ENCODE measurements at regions not wholly inside any gene's neighbourhood (a gene's known extent, or its start where the extent isn't known, plus 50 kb on each side); places are given as distances from the start of the nearest gene placed in this dataset.
"Not testable (repeated sequence)": the region's sequence is repeated elsewhere in the genome, so short reads cannot be mapped to it uniquely, and the experiment has no call there.

DNA sequence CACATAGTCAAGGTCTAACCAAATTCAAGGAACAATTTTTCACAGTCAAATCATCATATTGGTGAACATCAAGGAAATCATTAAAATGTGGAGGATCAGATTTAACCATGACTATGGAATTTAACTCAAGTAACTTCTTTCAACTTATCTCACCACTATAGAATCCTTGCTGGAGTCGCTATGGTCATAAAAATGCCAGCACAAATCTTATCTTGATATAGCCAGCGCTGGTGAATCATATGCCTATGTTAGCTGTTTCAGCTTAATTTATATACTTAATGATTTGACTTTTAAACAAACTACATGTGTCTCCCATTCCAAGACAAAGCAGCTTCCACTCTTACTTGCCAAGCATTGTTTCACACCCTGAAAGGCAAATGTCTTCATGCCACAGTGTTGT lies 416.4 kb downstream of the CDH11 start:
- intact Hi-C loops (cut with micrococcal nuclease), result no loop called here
- no peak overlapping the region for H3K4me3 Mint-ChIP-seq
- no peaks in the 10 kb centered on the region for H3K27me3 Mint-ChIP-seq (ENCODE audit: insufficient read depth)
- H3K9me3 Mint-ChIP-seq, result peaks cover 13% of the 10 kb centered on the region
- H3K36me3 Mint-ChIP-seq (ENCODE audit: low read depth), result no peaks in the 10 kb centered on the region
- no peak overlapping the region for H3K27ac Mint-ChIP-seq
- no peaks in the 10 kb centered on the region for H3K4me1 Mint-ChIP-seq (ENCODE audit: low read depth)
- DNase-seq (ENCODE audit: low spot score), result no peak

DNA sequence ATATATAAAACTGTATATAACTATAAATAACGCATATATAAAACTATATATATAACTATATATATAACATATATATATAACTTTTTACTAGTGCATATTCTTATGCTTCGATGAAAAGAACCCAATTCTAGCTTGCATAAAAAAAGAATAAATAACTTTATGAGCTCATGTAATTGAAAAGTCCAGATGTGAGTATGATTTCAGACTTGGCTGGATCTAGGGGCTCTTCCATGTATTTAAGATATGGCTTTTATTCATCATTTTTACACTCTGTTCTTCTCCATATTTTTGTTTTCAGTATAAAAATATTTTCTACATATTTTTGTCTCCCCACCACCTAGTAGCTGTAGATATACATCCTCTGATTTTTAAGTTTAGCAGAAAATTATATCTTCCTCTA lies 417.5 kb downstream of the CDH11 start:
- Mint-ChIP-seq H3K27ac (no peak overlapping the region), H3K4me3 (no peak overlapping the region), H3K9me3 (peaks cover 12% of the 10 kb centered on the region), H3K4me1 (ENCODE audit: low read depth) (no peaks in the 10 kb centered on the region), H3K27me3 (ENCODE audit: insufficient read depth) (no peaks in the 10 kb centered on the region), H3K36me3 (ENCODE audit: low read depth) (no peaks in the 10 kb centered on the region)
- no peak for DNase-seq (ENCODE audit: low spot score)
- intact Hi-C loops (cut with micrococcal nuclease), result no loop called here

DNA sequence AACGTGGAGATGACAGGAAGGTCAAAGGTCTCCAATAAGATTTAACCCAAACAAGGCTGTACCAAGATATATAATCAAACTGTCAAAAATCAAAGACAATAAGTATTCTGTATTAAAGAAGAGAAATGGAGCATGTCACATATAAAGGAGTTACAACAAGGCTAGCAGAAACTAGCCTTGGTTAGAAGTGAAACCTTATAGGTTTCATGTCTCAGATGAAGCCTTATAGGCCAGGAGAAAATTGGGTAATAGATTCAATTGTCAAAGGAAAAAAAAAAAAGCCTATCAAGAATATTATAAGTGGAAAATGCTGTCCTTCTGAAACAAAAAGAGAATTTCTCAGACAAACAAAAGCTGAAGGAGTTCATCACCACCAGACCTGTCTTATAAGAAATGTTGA lies 419.4 kb downstream of the CDH11 start:
- Mint-ChIP-seq H3K36me3 (ENCODE audit: low read depth) (no peaks in the 10 kb centered on the region), H3K4me3 (no peak overlapping the region), H3K27me3 (ENCODE audit: insufficient read depth) (no peaks in the 10 kb centered on the region), H3K9me3 (peaks cover 18% of the 10 kb centered on the region), H3K27ac (no peak overlapping the region), H3K4me1 (ENCODE audit: low read depth) (no peaks in the 10 kb centered on the region)
- no peak for DNase-seq (ENCODE audit: low spot score)
- intact Hi-C loops (cut with micrococcal nuclease), result loop anchor here (2.0 kb wide), 1 partner anchor 20 kb away; no protein-coding TSS in a partner anchor

DNA sequence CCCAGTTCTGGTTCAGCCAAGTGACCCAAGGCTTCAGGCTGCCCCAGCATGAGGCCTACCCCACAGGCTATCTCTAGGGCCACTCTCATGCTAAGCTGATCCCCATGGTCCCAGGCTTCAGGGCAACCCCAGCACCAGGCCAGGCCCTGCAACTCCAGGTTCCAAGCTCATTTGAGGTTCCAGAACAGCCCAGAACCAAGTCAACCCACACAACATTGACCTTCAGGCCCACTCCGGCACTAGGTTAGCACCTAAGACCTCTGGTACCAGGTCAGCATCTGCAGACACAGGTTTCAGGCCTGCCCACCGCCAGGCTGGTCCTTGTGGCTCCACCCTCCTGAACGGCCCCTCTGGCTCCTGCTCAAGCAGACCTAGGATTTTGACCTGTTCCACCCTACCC lies 421.2 kb downstream of the CDH11 start:
- no peak overlapping the region for H3K27ac Mint-ChIP-seq

DNA sequence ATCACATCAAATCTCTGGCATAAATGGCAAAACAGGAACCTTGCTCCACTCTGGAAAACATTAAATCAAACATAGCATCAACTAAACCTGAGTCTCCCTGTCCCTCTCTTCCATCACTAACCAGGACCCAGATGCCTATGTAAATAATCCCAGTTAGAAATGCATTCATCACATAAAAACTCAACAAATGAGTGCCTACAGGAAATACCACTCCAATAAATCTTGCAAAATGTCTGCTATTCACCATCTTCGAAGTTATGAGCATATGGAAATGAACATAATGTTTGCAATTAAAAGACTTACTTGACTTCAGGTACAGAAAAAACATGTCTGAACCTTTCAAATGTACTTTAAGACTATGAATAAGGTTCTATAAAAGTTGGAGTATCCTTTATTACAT lies 425.0 kb downstream of the CDH11 start:
- peaks cover 27% of the 10 kb centered on the region for H3K9me3 Mint-ChIP-seq
- no peaks in the 10 kb centered on the region for H3K36me3 Mint-ChIP-seq (ENCODE audit: low read depth)
- no peak overlapping the region for H3K4me3 Mint-ChIP-seq
- DNase-seq (ENCODE audit: low spot score), result no peak
- intact Hi-C loops (cut with micrococcal nuclease), result no loop called here
- H3K27me3 Mint-ChIP-seq (ENCODE audit: insufficient read depth), result no peaks in the 10 kb centered on the region
- H3K4me1 Mint-ChIP-seq (ENCODE audit: low read depth), result no peaks in the 10 kb centered on the region
- no peak overlapping the region for H3K27ac Mint-ChIP-seq

More for the DNA sequence above, 421.2 kb downstream of the CDH11 start:
- Mint-ChIP-seq H3K27me3 (ENCODE audit: insufficient read depth) (no peaks in the 10 kb centered on the region), H3K4me1 (ENCODE audit: low read depth) (no peaks in the 10 kb centered on the region), H3K4me3 (no peak overlapping the region), H3K9me3 (peaks cover 21% of the 10 kb centered on the region), H3K36me3 (ENCODE audit: low read depth) (no peaks in the 10 kb centered on the region)
- no peak for DNase-seq (ENCODE audit: low spot score)
- intact Hi-C loops (cut with micrococcal nuclease), result no loop called here

- Mint-ChIP-seq H3K36me3 (ENCODE audit: low read depth) (no peaks in the 10 kb centered on the region), H3K4me3 (no peak overlapping the region), H3K9me3 (peaks cover 23% of the 10 kb centered on the region), H3K4me1 (ENCODE audit: low read depth) (no peaks in the 10 kb centered on the region), H3K27ac (no peak overlapping the region), H3K27me3 (ENCODE audit: insufficient read depth) (no peaks in the 10 kb centered on the region)
- intact Hi-C loops (cut with micrococcal nuclease), result no loop called here
- DNase-seq (ENCODE audit: low spot score), result no peak
Measured at GRCh38 chr16:64695684-64696083, 426.2 kb downstream of the CDH11 start.

- intact Hi-C loops (cut with micrococcal nuclease), result no loop called here
- no peak overlapping the region for H3K4me3 Mint-ChIP-seq
- no peaks in the 10 kb centered on the region for H3K36me3 Mint-ChIP-seq (ENCODE audit: low read depth)
- H3K27me3 Mint-ChIP-seq (ENCODE audit: insufficient read depth), result no peaks in the 10 kb centered on the region
- peaks cover 19% of the 10 kb centered on the region for H3K9me3 Mint-ChIP-seq
- no peak overlapping the region for H3K27ac Mint-ChIP-seq
- DNase-seq (ENCODE audit: low spot score), result no peak
- H3K4me1 Mint-ChIP-seq (ENCODE audit: low read depth), result no peaks in the 10 kb centered on the region
Measured at GRCh38 chr16:64693946-64694345, 427.9 kb downstream of the CDH11 start.

DNA sequence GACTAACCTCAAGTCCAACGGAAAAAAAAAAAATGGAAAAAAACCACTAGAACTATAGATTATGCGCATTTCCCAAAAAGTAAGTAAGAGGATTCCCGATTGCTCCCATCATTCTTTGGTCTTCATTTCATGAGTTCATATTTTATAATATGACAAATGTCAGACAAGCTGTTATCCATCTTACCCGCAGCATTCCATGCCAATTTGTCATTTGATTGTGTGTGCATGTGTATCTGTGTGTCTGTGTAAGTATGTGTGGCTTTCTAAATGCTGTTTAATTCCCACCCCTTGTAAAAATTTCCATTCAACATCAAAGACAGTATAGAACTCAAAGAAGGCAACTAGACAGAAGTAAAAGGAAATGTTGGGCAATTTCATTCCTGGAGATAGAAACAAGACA lies 434.1 kb downstream of the CDH11 start:
- no peaks in the 10 kb centered on the region for H3K4me1 Mint-ChIP-seq (ENCODE audit: low read depth)
- DNase-seq (ENCODE audit: low spot score), result no peak
- no peaks in the 10 kb centered on the region for H3K27me3 Mint-ChIP-seq (ENCODE audit: insufficient read depth)
- H3K36me3 Mint-ChIP-seq (ENCODE audit: low read depth), result no peaks in the 10 kb centered on the region
- peaks cover 24% of the 10 kb centered on the region for H3K9me3 Mint-ChIP-seq
- H3K4me3 Mint-ChIP-seq, result no peak overlapping the region
- H3K27ac Mint-ChIP-seq, result no peak overlapping the region
- intact Hi-C loops (cut with micrococcal nuclease), result no loop called here

DNA sequence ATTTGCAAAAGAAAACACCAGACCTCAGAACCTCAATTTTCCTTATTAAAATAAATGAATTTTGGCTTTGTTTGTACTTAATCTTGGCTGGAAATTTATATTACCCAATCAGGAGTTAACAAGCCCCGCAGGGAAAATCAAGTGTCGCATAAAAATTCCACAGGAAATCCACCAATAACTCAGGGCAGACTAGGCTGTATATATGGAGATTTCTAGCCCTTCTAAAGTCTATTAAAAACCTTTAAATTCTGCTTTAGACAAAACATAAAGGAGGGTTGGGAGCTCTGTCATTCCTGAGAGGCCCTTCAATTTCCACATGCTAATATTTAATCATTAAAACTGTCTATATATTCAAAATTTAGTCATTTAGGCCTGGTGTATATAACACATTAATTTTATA lies 434.7 kb downstream of the CDH11 start:
- no peaks in the 10 kb centered on the region for H3K36me3 Mint-ChIP-seq (ENCODE audit: low read depth)
- DNase-seq (ENCODE audit: low spot score), result no peak

DNA sequence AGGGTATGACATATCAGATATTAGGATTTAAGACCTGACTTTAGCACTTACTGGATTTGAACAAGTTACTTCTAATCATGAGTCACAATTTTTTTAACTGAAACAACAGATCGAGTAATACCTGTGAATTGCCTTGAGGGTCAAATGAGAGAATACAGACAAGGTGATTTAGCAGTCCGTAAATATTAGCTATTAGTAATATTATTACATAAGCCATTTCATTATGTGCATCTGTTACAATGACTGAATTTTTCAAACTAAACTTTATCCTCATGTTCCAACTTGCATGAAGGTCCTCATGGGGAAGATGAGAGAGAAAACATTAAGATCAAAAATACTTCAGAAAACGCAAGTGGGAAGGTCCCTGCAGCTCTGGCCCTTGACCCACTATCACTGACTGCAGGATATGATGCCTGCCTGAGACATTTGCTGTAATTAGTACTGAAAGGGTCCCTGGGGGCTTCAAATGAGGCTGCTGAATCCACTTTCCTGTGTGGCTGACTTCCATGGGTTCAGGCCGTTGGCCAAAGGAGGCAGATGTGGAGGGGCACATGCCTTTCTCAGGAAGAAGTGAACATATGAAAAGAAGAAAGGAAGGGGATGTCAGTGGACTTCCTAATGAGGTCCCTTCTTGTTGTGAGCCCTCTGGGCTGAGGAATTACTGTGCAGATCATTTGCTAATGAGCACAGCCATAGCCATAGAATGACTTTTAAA lies 441.7 kb downstream of the CDH11 start:
- H3K4me3 Mint-ChIP-seq, result no peak overlapping the region
- intact Hi-C loops (cut with micrococcal nuclease), result no loop called here

More for the DNA sequence above, 434.7 kb downstream of the CDH11 start:
- intact Hi-C loops (cut with micrococcal nuclease), result no loop called here
- no peak overlapping the region for H3K4me3 Mint-ChIP-seq
- H3K27ac Mint-ChIP-seq, result no peak overlapping the region
- no peaks in the 10 kb centered on the region for H3K27me3 Mint-ChIP-seq (ENCODE audit: insufficient read depth)
- H3K4me1 Mint-ChIP-seq (ENCODE audit: low read depth), result no peaks in the 10 kb centered on the region
- H3K9me3 Mint-ChIP-seq, result peaks cover 31% of the 10 kb centered on the region

GRCh38 chr16:64669573-64669972 lies 452.3 kb downstream of the CDH11 start:
- H3K4me1 Mint-ChIP-seq (ENCODE audit: low read depth), result no peaks in the 10 kb centered on the region
- H3K36me3 Mint-ChIP-seq (ENCODE audit: low read depth), result no peaks in the 10 kb centered on the region
- DNase-seq (ENCODE audit: low spot score), result no peak
- no peak overlapping the region for H3K27ac Mint-ChIP-seq
- H3K4me3 Mint-ChIP-seq, result no peak overlapping the region
- H3K27me3 Mint-ChIP-seq (ENCODE audit: insufficient read depth), result no peaks in the 10 kb centered on the region
- H3K9me3 Mint-ChIP-seq, result peaks cover 28% of the 10 kb centered on the region
- intact Hi-C loops (cut with micrococcal nuclease), result no loop called here

More for the DNA sequence above, 441.7 kb downstream of the CDH11 start:
- peaks cover 28% of the 10 kb centered on the region for H3K9me3 Mint-ChIP-seq
- H3K27me3 Mint-ChIP-seq (ENCODE audit: insufficient read depth), result no peaks in the 10 kb centered on the region
- H3K4me1 Mint-ChIP-seq (ENCODE audit: low read depth), result no peaks in the 10 kb centered on the region
- no peak for DNase-seq (ENCODE audit: low spot score)
- no peak overlapping the region for H3K27ac Mint-ChIP-seq
- no peaks in the 10 kb centered on the region for H3K36me3 Mint-ChIP-seq (ENCODE audit: low read depth)

GRCh38 chr16:64667334-64667877 lies 454.5 kb downstream of the CDH11 start:
- no peak for DNase-seq (ENCODE audit: low spot score)
- H3K27ac Mint-ChIP-seq, result no peak overlapping the region
- H3K4me1 Mint-ChIP-seq (ENCODE audit: low read depth), result no peaks in the 10 kb centered on the region
- H3K9me3 Mint-ChIP-seq, result peaks cover 18% of the 10 kb centered on the region
- H3K27me3 Mint-ChIP-seq (ENCODE audit: insufficient read depth), result peaks cover 2% of the 10 kb centered on the region
- intact Hi-C loops (cut with micrococcal nuclease), result no loop called here
- no peaks in the 10 kb centered on the region for H3K36me3 Mint-ChIP-seq (ENCODE audit: low read depth)
- no peak overlapping the region for H3K4me3 Mint-ChIP-seq

DNA sequence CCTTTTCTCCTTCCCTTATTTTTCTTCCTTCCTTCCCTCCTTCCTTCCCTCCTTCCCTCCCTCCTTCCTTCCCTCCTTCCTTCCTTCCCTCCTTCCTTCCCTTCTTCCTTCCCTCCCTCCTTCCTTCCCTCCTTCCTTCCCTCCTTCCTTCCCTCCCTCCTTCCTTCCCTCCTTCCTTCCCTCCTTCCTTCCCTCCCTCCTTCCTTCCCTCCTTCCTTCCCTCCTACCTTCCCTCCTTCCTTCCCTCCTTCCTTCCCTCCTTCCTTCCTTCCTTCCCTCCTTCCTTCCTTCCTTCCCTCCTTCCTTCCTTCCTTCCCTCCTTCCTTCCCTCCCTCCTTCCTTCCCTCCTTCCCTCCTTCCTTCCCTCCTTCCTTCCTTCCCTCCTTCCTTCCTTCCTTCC lies 459.6 kb downstream of the CDH11 start:
- H3K4me1 Mint-ChIP-seq (ENCODE audit: low read depth); H3K9me3 Mint-ChIP-seq; H3K36me3 Mint-ChIP-seq (ENCODE audit: low read depth); H3K27me3 Mint-ChIP-seq (ENCODE audit: insufficient read depth); DNase-seq (ENCODE audit: low spot score); H3K27ac Mint-ChIP-seq; H3K4me3 Mint-ChIP-seq; intact Hi-C loops (cut with micrococcal nuclease): not testable (repeated sequence)

DNA sequence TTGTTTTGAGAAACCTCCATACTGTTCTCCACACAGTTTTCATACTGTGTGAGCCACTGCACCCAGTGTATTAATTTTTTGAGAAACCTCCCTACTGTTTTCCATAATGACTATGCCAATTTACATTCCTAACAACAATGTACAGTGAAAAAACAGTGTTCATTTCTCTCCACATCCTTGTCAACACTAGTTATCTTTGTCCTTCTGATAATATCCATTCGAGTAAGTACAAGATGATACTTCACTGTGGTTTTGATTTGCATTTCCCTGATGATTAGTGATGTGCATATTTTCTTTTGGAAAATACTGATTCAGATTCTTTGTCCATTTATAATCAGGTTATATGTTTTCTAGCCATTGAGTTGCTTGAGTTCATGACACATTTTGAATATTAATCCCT lies 462.0 kb downstream of the CDH11 start:
- Mint-ChIP-seq H3K4me3 (no peak overlapping the region), H3K36me3 (ENCODE audit: low read depth) (no peaks in the 10 kb centered on the region), H3K27me3 (ENCODE audit: insufficient read depth) (peaks cover 2% of the 10 kb centered on the region), H3K27ac (no peak overlapping the region), H3K4me1 (ENCODE audit: low read depth) (no peaks in the 10 kb centered on the region), H3K9me3 (peaks cover 4% of the 10 kb centered on the region)
- DNase-seq (ENCODE audit: low spot score), result no peak
- intact Hi-C loops (cut with micrococcal nuclease), result no loop called here
